PC-9 (cell line): ENCODE measurements at regions not wholly inside any gene's neighbourhood (a gene's known extent, or its start where the extent isn't known, plus 50 kb on each side); places are given as distances from the start of the nearest gene placed in this dataset.

ENCODE experiments used
- BruUV-seq: library from RNA; stranded (reverse); fragments of 400-500 nt; replicated peaks from 2 replicates; lab custom pipeline; 2021; lab: Mats Ljungman, UMichigan
- CTCF ChIA-PET: fragments of 300-600 bp; sonication (Branson Sonifier 250); formaldehyde crosslinking; loops from one replicate; lab custom pipeline; 2022; ENCODE audit warnings: antibody characterized with exemption; lab: Charles Lee
- POLR2A ChIA-PET: fragments of 300-600 bp; sonication (Branson Sonifier 250); formaldehyde crosslinking; loops from one replicate; lab custom pipeline; 2022; ENCODE audit warnings: antibody characterized with exemption; ENCODE audit not compliant: unreplicated experiment; lab: Charles Lee
- DNase-seq, 2 experiments: peaks; one replicate each; pipeline versions ENCODE4 v3.0.0 to v3.0.0-alpha.2; 2015 to 2022; ENCODE audit warnings: mixed read lengths in 1 of 2
- H2AFZ ChIP-seq: fragments of 200-600 bp; sonication (generic); 2 replicates; pipeline ENCODE4 v1.8.1; 2017; ENCODE audit warnings: antibody characterized with exemption
- H3F3A ChIP-seq: fragments of 200-600 bp; sonication (generic); 2 replicates; pipeline ENCODE4 v1.8.1; 2017; ENCODE audit warnings: antibody characterized with exemption, mild to moderate bottlenecking, low read depth; ENCODE audit not compliant: insufficient read depth
- H3K27ac ChIP-seq: fragments of 200-600 bp; sonication (generic); 2 replicates; pipeline ENCODE4 v1.6.1; 2016; ENCODE audit warnings: mixed run types
- H3K27me3 ChIP-seq: fragments of 200-600 bp; sonication (generic); 2 replicates; pipeline ENCODE4 v1.6.1; 2016; ENCODE audit warnings: low read depth, mixed run types; ENCODE audit not compliant: insufficient read depth
- H3K36me3 ChIP-seq: fragments of 200-600 bp; sonication (generic); 2 replicates; pipeline ENCODE4 v1.6.1; 2016; ENCODE audit warnings: low read depth, mixed run types
- H3K4me1 ChIP-seq: fragments of 200-600 bp; sonication (generic); replicated peaks from 2 replicates; pipeline ENCODE4 v1.6.1; 2016; ENCODE audit warnings: mixed run types; ENCODE audit not compliant: insufficient read depth
- H3K4me2 ChIP-seq: fragments of 200-600 bp; sonication (generic); 2 replicates; pipeline ENCODE4 v1.6.1; 2017; ENCODE audit warnings: mixed run types
- H3K4me3 ChIP-seq: fragments of 200-600 bp; sonication (generic); 2 replicates; pipeline ENCODE4 v1.6.1; 2016; ENCODE audit warnings: mixed run types
- H3K79me2 ChIP-seq: fragments of 200-600 bp; sonication (generic); 2 replicates; pipeline ENCODE4 v1.6.1; 2017; ENCODE audit warnings: low read depth, mixed run types
- H3K9me2 ChIP-seq: fragments of 200-600 bp; sonication (generic); 2 replicates; pipeline ENCODE4 v1.8.1; 2017; ENCODE audit warnings: mild to moderate bottlenecking; ENCODE audit not compliant: insufficient read depth
- H3K9me3 ChIP-seq: fragments of 200-600 bp; sonication (generic); 2 replicates; pipeline ENCODE4 v1.8.1; 2016; ENCODE audit warnings: low read depth; ENCODE audit not compliant: insufficient read depth
- H4K20me1 ChIP-seq: fragments of 200-600 bp; sonication (generic); 2 replicates; pipeline ENCODE4 v1.8.1; 2017; ENCODE audit not compliant: insufficient read depth
- CTCF ChIP-seq: fragments of 200-600 bp; sonication (generic); conservative IDR thresholded peaks from 2 replicates; pipeline ENCODE4 v1.6.1; 2017; ENCODE audit warnings: mixed run types, antibody characterized with exemption, mild to moderate bottlenecking, moderate library complexity
- EZH2 ChIP-seq: fragments of 200-600 bp; sonication (generic); IDR thresholded peaks from 2 replicates; pipeline ENCODE4 v1.8.0; 2017; ENCODE audit warnings: antibody characterized with exemption, low read depth
- intact Hi-C: fragments of 100-400 bp; cut with micrococcal nuclease; formaldehyde crosslinking; loops from one replicate; pipeline ENCODE4 v1.10.0; 2022; ENCODE audit not compliant: unreplicated experiment

DNA sequence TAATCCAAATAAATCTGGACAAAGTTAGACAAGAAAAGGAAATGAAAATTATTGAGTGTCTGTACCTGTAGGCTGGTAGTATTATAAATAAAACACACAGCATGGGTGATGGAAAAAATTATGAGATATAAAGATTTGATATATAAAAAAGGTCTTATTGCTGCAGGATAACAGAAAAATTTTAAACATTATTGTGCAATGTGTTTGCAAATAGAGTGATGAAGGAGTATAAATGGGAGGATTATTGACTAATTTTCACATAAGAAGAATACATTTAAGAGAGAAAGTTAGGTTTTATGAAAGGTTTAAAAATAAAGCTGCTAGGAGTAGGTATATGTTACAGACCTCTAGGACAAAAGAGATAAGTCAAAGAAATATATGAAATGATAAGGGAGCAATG is 336.7 kb upstream of the MAN1A1 start:
- Histone ChIP-seq H3K9me3 (peaks cover 6% of the 10 kb centered on the region; the same call in 1 of the 2 replicates), H3K4me3 (no peak overlapping the region)
- intact Hi-C loops: no loop called here

DNA sequence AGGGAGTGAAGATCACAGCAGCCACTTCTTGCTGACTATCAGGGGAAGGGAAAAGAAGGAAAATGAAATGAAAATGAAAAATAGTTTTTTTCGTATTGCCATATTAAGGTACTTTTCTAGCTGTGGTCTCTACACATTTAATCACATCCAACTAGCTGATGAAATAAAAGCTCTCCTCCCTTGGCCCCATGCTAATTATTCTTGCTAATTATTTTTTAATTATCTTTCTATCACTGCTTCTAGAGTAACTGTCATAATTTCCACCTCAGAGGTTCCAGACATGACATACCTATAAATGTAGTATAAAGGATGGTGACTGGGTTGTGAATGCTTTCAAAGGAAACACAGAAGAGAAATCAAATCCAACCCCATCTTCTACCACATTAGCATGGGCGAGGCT is 334.1 kb upstream of the MAN1A1 start:
- H3K4me3 ChIP-seq: no peak overlapping the region
- POLR2A ChIA-PET: no interaction called here
- CTCF ChIA-PET: no interaction called here

More for the DNA sequence above, 336.7 kb upstream of the MAN1A1 start:
- H2AFZ ChIP-seq: no peak overlapping the region
- peaks cover 10% of the 10 kb centered on the region for H3K4me1 ChIP-seq
- no peaks in the 10 kb centered on the region for H3K9me2 ChIP-seq
- no peak for TF ChIP-seq EZH2
- TF ChIP-seq CTCF: no peak
- H3F3A ChIP-seq: no peaks in the 10 kb centered on the region
- no peak for DNase-seq
- H3K27ac ChIP-seq: no peak overlapping the region
- H3K79me2 ChIP-seq: no peaks in the 10 kb centered on the region
- no TSS peak for BruUV-seq
- H3K4me2 ChIP-seq: no peak overlapping the region
- ChIA-PET CTCF (no interaction called here), POLR2A (no interaction called here)
- H3K36me3 ChIP-seq: no peaks in the 10 kb centered on the region
- no peaks in the 10 kb centered on the region for H4K20me1 ChIP-seq
- no peaks in the 10 kb centered on the region for H3K27me3 ChIP-seq

GRCh38 chr6:119683031-119683430 is 333.5 kb upstream of the MAN1A1 start:
- H3K4me1 ChIP-seq: peaks cover 10% of the 10 kb centered on the region
- H3F3A ChIP-seq: no peaks in the 10 kb centered on the region
- DNase-seq: peak in 1 of 2 experiments; percentile 76
- peak overlapping the region; percentile 11; the same call in 1 of the 2 replicates for H3K4me2 ChIP-seq
- ChIA-PET POLR2A (interaction anchor here (0.5 kb wide), 1 partner anchor 237 kb away, joined by 3 read pairs; no protein-coding TSS in a partner anchor), CTCF (no interaction called here)
- peak overlapping the region; percentile 39 for H2AFZ ChIP-seq
- H3K9me2 ChIP-seq: no peaks in the 10 kb centered on the region
- H3K4me3 ChIP-seq: no peak overlapping the region
- peak overlapping the region; percentile 23; the same call in 1 of the 2 replicates for H3K27ac ChIP-seq
- no TSS peak for BruUV-seq
- no peaks in the 10 kb centered on the region for H3K27me3 ChIP-seq
- intact Hi-C loops: no loop called here
- H4K20me1 ChIP-seq: no peaks in the 10 kb centered on the region
- TF ChIP-seq EZH2: no peak
- no peak for TF ChIP-seq CTCF
- H3K9me3 ChIP-seq: 0 out of 2 replicates have a peak, but pooled peaks cover 3% of the 10 kb centered on the region
- H3K36me3 ChIP-seq: no peaks in the 10 kb centered on the region
- no peaks in the 10 kb centered on the region for H3K79me2 ChIP-seq

More for the DNA sequence above, 334.1 kb upstream of the MAN1A1 start:
- Histone ChIP-seq H3K27ac (no peak overlapping the region), H3K36me3 (no peaks in the 10 kb centered on the region), H3F3A (no peaks in the 10 kb centered on the region), H2AFZ (peak overlapping the region; percentile 39; the same call in 1 of the 2 replicates), H4K20me1 (no peaks in the 10 kb centered on the region), H3K4me2 (peak overlapping the region; percentile 11; the same call in 1 of the 2 replicates), H3K9me3 (0 out of 2 replicates have a peak, but pooled peaks cover 3% of the 10 kb centered on the region), H3K4me1 (peaks cover 10% of the 10 kb centered on the region), H3K27me3 (no peaks in the 10 kb centered on the region), H3K9me2 (no peaks in the 10 kb centered on the region), H3K79me2 (no peaks in the 10 kb centered on the region)
- BruUV-seq: no TSS peak
- intact Hi-C loops: no loop called here
- TF ChIP-seq EZH2 (no peak), CTCF (no peak)
- DNase-seq: no peak
